H1 (cell line): ENCODE measurements at regions not wholly inside any gene's neighbourhood (a gene's known extent, or its start where the extent isn't known, plus 50 kb on each side); places are given as distances from the start of the nearest gene placed in this dataset.

Experiments
- CREB1 ChIP-seq: IDR thresholded peaks from 2 replicates; pipeline ENCODE4 v1.6.1; 2012; ENCODE audit warnings: inconsistent platforms
- CTCF ChIP-seq, 3 experiments: IDR thresholded peaks; 1 replicate in 2 of 3; 2 replicates in 1 of 3; pipeline versions ENCODE4 v1.5.1 to v1.6.1; 2011; ENCODE audit warnings: low read length in 3 of 3, mild to moderate bottlenecking in 3 of 3, inconsistent platforms in 2 of 3, low read depth in 1 of 3, moderate library complexity in 1 of 3; ENCODE audit not compliant: insufficient read depth in 1 of 3; ENCODE audit errors: control extremely low read depth in 1 of 3
- EZH2 ChIP-seq: fragments of 200-600 bp; sonication (generic); IDR thresholded peaks from 2 replicates; pipeline ENCODE4 v1.7.1; 2012; ENCODE audit warnings: low read depth, mild to moderate bottlenecking, moderate library complexity, low read length, inconsistent platforms; ENCODE audit not compliant: severe bottlenecking
- JUN ChIP-seq: IDR thresholded peaks from 2 replicates; pipeline ENCODE4 v1.6.1; 2011; ENCODE audit warnings: low read depth, mild to moderate bottlenecking, improper control_type of control experiment, low read length
- KDM1A ChIP-seq: fragments of 200-600, 300-600 bp; sonication (generic); IDR thresholded peaks from 2 replicates; pipeline ENCODE4 v1.7.1; 2016; ENCODE audit warnings: mild to moderate bottlenecking, low read length, borderline replicate concordance
- POLR2A ChIP-seq, 2 experiments: IDR thresholded peaks; 1 replicate in 1 of 2; 2 replicates in 1 of 2; pipeline ENCODE4 v1.6.1; 2011; ENCODE audit warnings: low read depth in 2 of 2, low read length in 2 of 2, mild to moderate bottlenecking in 2 of 2; ENCODE audit errors: control extremely low read depth in 1 of 2
- POLR2AphosphoS5 ChIP-seq: IDR thresholded peaks from 2 replicates; pipeline ENCODE4 v1.6.1; 2011; ENCODE audit warnings: low read depth, low read length
- TAF7 ChIP-seq: optimal IDR thresholded peaks from 2 replicates; pipeline ENCODE3; 2011; ENCODE audit warnings: low read depth, mild to moderate bottlenecking, inconsistent platforms, low read length, moderate library complexity, borderline replicate concordance
- TF ChIP-seq, protein P1 (sequence below): IDR thresholded peaks from 2 replicates; pipeline ENCODE4 v1.6.1; 2012; ENCODE audit warnings: inconsistent platforms
- TF ChIP-seq, protein P2 (sequence below): IDR thresholded peaks from 2 replicates; pipeline ENCODE4 v1.6.1; 2012; ENCODE audit warnings: inconsistent platforms

DNA sequence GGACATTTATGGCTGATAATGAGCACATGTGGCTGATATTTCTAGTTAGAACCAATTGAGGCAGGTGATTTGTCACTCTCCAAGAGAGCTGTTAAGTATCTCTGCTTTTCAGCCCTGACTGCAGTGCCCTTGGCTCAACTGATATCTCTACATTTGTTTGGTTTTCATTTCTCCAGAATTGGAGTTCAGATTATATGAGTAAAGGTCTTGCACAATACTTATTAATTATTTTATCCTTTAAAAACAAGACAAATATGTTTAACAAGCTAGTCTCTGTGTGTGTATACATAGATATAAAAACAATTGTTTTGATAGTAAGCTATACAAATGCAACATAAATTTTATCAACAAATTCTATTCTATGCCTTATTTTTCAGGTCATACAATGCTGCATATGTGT is 105.2 kb downstream of the BRMS1L start:
- no peak for TF ChIP-seq TAF7
- no peak for TF ChIP-seq EZH2
- TF ChIP-seq, protein P1, sequence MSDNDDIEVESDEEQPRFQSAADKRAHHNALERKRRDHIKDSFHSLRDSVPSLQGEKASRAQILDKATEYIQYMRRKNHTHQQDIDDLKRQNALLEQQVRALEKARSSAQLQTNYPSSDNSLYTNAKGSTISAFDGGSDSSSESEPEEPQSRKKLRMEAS: no peak
- no peak for TF ChIP-seq CTCF (IDR thresholded peaks at IDR 0.05; ENCODE audit: control extremely low read depth in 1 of 3, insufficient read depth in 1 of 3, low read depth in 1 of 3, low read length in 3 of 3)
- no peak for TF ChIP-seq POLR2AphosphoS5
- TF ChIP-seq, protein P2, sequence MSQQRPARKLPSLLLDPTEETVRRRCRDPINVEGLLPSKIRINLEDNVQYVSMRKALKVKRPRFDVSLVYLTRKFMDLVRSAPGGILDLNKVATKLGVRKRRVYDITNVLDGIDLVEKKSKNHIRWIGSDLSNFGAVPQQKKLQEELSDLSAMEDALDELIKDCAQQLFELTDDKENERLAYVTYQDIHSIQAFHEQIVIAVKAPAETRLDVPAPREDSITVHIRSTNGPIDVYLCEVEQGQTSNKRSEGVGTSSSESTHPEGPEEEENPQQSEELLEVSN: no peak
- no peak for TF ChIP-seq JUN
- TF ChIP-seq CREB1: no peak
- TF ChIP-seq KDM1A: no peak
- TF ChIP-seq POLR2A (IDR thresholded peaks at IDR 0.05; ENCODE audit: control extremely low read depth in 1 of 2, low read depth in 2 of 2, low read length in 2 of 2): no peak
